GM21576 (cell line): ENCODE measurements at regions not wholly inside any gene's neighbourhood (a gene's known extent, or its start where the extent isn't known, plus 50 kb on each side); places are given as distances from the start of the nearest gene placed in this dataset.
"Not testable (repeated sequence)": the region's sequence is repeated elsewhere in the genome, so short reads cannot be mapped to it uniquely, and the experiment has no call there.

ENCODE experiments used
- ATAC-seq: cut with Tn5 transposase; IDR thresholded peaks from one replicate; pipeline ENCODE4 v1.9.1; 2021; ENCODE audit warnings: mild to moderate bottlenecking, moderate library complexity; ENCODE audit not compliant: unreplicated experiment

DNA sequence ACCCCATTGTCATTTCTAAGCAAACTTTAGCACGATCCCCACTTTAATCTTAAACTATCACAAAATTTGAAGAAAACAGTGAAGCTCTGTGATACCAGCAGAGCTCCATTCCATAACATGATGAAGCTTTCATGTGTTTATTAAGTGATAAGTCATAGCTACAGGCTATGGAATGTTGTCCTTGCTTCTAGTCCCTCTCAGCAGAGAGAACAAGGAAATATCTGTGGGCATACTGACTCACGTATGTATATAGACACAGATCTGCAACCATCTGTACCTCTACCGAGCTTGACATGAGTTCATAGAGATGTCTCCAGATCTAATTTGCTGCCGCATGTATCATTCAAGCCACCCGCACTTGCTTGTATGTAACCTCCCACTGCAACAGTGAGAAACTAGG lies 588.9 kb downstream of the ETS1 start:
- ATAC-seq: no peak

DNA sequence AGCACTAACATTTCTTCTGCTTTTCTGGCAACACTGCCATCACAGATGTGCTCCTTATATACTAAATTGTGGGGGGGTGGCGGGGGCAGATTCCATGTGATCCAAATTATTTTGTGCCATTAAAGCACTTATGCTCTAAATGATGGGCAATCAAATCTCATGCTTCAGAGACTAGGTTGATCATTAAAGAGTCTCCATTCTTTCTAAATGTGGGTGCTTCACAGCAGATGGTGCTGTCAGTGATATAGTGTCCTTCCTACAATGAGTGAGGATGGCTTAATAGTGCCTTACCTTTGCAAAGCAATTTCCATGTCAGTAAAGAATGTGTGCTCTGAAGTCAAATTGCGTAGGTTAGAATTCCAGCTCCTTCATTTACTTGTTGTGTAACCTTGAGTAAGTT lies 589.8 kb downstream of the ETS1 start:
- no peak for ATAC-seq

DNA sequence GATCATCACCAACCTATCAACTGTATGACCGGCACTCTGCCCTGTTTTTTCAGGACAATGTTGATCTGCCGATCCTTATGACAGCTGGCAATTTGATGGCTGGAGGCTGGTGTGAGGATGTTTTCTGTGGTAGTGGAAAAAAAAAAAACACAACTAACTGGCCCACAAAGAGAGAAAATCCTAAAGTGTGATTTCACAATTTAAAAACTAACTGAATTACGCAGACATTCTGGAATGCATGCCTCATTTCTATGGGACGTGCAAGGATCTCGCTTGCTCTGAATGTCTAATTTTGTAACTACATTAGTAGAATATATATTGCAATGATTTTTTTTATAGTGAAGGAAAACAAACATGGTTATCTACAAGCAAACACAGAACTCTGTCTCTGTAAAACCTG lies 590.5 kb downstream of the ETS1 start:
- ATAC-seq: no peak

DNA sequence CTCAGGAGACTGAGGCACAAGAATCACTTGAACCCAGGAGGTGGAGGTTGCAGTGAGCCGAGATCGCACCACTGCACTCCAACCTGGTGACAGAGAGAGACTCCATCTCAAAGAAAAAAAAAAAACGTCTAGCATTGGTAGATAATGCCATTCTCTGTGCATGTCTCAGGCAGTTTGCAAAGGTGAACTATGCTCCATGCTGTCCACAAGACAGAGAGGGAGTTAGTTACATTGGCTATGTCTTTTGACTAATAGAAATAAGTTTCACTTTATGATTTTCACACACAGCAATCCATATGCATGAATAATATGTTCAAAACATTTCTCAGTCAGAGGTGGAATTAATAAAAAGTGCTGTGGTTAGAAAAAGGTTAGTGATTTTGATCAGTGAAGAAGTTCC lies 591.4 kb downstream of the ETS1 start:
- ATAC-seq: no peak

DNA sequence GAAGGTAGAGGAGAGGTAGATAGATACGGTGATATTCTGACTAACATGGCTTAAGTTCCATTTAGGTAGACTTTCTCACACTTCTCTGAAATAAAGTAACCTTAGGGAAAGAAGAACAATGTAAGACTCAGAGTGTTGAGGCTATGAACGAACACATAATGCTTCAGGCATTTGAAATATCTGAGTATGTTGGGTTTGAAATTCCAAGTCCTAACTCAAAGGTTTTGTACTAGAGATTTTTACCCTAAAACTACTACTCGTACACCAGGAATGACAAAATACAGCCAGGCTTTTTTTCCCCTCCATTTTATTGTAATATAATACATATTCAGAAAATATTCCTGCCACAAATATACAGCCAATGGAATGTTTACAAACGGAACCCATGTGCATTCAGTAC lies 592.6 kb downstream of the ETS1 start:
- no peak for ATAC-seq

DNA sequence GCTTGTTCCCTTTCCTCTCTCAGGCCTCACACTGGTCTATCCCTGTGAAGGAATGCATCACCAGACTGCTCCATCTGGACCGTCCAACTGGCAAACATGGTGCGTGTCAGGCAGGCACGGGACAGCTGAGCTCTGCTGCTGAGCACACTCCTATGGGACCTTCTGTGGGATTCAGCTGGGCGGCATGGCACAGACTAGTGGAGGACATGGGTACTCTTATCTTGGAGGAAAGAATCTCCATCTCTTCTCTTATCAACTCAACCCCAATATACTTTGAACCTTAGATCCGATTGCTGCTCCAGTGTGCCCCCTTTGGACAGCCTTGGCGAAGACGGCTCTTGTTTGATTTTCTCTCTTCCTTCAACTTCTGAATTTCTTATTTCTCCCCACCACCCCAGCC lies 593.6 kb downstream of the ETS1 start:
- ATAC-seq: no peak

DNA sequence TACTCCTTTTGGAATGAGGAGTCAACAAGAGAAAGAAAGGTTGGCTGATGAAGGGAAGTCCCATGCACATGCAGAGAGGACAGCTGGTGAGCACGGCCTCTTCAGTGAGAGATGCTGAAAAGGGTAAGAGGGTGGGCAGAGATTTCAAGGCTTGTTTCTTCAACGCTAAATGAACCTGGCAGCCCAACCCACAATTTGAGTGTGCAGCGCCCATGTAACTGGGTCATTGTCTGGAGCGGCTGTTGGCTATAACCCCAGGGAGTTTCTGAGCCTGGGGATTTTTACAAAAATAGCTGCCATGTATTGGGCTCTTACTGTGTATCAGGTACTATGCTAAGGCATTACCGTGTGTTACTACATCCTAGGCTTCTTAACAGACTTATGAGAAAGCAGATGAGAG lies 594.1 kb downstream of the ETS1 start:
- ATAC-seq: no peak

DNA sequence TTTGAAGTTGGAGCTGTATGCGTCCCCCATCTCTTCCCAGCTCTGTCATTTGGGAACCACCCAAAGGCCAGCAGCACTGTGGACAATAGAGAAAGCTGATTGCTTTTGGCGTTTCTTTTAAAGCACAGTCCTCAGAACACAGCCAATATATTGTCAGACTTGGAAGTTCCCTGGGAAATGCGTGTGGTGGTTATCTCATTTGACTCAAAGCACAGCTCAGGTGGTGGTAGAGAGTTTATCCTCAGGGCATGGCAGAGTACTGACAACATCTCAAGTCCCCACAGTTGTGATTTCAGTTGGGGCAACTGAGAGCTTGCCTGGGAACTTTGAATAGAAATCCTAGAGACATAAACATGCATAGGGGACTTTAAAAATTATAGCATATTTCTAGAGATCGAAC lies 601.3 kb downstream of the ETS1 start:
- no peak for ATAC-seq

DNA sequence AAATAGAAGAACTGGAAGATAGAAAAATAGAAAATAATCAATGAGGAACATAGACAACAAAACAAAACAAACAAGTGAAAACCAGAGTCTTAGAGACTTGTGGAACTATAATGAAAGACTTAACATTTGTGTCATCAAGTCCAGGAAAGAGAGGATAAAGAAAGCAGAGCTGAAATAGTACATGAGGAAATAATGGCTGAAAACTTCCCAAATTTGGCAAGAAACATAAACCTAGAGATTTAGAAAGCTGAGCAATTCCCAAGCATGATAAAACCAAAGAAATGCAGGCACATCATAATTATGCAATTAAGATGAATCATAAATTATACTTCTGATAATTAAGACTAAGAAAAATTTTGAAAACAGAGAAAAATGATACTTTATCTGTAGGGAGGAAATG lies 614.5 kb downstream of the ETS1 start:
- no peak for ATAC-seq

DNA sequence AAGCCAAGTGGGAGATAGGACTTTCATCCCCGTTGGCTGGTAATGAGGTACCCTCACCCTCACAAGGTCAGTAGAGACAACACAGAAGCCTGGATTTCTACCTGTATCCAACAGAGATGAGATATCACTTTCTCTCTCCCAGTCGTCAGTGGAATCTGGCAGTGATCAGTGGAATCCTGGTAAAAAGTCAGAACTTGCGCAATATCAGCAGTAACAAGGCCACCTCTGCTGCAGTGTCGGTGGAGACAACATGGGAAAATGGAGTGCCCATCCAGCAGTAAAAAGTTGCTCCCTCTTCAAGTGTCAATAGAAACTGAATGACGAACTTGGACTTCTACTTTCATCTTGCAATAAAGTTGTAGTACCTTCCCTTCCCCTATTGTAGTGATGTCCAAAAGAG lies 615.9 kb downstream of the ETS1 start:
- ATAC-seq: no peak

DNA sequence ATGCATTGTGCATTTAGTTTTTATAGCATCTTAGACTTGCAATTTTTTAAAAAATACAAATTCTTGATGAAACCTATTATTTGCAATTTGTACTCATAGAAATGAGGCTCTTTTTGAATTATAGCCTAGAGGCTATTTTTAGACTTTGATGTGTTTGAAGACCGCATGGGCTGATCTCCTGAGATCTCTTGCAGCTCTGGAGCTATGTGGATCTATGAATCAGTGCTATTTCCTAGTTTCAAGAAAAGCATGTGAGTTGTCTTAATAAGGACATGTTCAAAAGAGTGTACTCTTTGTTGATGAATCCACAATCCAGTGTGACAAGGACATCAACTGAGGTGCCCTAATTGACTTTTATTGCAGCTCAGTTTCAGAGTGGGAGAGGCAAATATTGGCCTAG lies 620.5 kb downstream of the ETS1 start:
- ATAC-seq: no peak

DNA sequence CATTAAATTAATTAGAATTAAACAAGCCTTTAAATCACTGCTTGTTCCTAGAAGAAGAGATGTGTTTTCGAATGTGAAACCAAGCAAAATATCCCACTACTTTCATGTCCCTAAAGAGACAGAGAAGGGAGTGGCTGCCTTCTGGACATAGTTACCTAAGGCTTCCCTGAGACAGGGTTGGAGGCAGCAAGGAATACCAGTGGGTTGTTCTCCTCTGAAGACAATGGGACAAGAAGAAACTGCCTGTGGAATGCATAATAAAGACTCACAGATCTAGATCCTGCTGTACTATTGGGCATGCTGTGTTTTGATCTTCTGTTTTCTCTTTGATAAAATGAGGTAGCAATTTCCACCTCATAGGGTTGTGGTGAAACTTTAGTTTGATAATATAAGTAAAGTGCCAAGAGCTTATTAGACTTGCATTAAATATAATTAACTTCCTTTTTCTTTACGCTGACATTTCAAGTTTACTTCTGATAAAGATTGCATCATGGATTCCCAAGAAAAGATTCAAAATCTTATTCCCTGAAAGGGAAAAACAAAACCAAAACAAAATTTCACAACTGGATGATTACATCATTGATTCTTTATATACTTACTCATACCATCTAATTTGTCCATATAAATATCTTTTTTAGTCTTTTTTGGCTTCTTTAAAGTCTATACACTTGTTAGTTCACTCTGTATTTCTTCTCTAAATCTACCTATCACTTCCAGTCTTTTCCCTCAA lies 621.3 kb downstream of the ETS1 start:
- ATAC-seq: no peak

DNA sequence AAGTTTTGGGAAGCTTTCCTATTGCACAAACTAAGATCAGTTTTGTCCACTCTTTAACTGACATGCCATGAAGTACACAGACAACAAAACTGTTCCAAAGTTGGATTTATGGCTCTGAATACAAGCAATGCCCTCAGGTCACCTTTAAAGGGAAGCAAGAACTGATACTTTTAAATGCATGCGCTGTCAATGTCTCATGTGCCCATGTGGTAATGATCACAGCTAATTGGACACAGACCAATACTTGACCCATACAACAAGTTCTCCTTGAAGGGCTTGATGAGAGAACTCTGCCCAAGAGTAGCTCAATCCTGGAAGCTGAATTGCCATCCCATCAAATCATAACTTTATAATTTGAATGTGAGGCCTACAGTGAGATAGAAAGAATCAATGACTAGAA lies 624.9 kb downstream of the ETS1 start:
- ATAC-seq: no peak

DNA sequence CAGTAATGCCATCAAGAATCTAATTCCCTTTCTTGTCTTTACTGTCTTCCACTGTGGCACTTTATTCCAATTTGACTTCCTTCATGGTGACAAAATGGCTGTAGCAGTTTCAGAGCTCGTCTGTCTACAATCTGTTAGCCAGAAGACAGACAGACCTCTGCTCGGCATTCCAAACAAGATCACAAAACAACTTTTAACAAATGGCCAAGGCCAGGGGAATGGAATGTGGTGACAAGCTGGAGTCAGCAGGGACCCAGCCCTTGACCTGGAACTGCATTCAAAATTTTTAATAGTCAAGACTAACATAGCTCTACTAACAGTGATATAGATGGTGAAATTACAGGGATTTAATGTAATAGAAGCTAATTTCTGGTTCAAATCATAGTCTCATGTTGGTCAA lies 637.2 kb downstream of the ETS1 start:
- no peak for ATAC-seq

DNA sequence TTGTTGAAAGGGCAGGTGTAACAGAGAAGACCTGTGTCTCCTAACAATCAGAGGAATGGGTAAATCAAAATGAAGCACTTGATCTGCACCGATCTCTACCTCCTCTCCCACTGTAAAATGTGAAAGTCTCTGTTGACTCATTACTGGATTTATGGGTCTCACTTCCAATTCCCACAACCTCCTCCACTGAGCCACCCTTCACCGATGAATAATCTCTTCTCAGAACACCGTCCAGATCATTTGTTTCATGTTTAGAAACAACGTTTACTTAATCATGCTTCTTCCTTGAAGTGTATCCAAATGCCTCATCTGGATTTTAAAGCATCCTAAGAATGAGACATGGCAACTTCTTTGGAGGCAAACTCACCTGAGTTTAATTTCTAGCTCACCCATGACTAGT lies 643.6 kb downstream of the ETS1 start:
- no peak for ATAC-seq

DNA sequence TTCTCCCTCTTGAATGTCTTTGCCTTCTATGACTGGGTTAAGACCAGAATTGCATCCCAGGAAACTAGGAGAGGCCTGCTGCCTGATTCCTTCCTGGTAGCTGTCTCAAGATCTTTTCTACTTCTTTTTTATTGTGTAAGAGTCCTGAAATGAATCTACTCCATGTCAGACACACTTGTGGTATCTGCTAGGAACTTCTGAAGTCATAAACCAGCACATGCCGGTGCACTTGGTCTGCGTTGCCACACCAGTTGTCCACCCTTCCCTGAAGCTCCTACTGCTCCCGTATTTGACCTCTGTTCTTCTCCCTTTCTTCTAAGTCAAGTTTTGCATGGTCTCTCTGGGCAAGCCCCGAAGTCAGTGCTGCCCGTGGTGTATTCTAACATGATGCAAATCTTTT lies 644.2 kb downstream of the ETS1 start:
- no peak for ATAC-seq

DNA sequence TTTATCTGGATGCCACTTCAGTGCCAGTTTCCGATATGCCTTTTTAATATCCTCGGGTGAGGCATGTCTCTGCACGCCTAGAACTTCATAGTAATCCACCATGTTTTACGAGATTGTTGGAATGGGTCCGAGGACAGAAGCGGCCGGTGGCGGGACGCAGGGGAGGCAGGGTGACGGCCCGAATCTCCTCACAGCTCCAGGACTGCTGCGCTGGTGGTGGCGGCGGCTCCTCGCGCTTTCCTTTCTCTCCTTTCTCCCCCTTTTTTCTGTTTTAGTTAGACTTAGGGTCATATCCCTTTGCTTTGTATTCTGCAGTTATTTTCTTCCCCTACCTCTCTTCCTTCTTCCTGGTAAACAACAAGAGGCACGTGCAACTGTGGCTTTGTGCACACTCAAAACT lies 645.8 kb downstream of the ETS1 start:
- ATAC-seq: not testable (repeated sequence)

DNA sequence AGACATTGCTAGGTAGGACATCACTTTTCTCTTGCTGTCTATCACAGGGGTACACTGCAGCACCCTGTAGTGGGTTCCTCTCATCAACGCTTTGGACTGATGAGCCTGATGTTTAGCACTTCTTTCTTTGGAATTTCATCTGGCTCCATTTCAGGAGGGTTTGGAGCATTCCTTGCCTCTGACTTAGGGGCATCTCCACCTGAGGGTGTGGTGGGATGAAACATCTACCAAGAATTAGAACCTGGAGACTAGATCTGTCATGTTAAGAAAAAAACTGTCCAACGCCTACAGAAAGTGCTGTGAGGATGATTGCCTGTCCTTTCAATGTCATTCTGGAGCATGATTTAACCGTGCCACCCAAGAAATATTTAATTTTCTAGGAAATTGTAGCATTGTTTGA lies 648.4 kb downstream of the ETS1 start:
- ATAC-seq: no peak

DNA sequence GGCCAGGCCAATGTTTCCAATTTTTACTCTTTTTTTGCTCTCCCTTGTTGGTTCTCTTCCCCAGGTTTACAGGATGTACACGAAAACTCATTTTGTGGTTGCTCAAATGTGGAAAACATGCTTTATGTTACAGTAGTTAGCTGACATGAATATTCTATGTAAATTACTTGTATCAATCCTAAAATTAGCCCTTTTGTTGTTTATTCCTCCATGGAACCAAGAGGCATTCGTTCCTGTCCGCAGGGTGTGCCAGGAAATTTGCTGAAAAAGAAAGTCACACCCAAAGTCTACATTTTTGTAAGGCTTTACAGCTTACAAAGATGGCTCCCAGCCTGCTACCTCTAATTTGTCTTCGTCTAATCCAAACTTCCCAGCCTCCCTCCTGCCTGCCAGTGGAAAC lies 652.3 kb downstream of the ETS1 start:
- ATAC-seq: no peak

DNA sequence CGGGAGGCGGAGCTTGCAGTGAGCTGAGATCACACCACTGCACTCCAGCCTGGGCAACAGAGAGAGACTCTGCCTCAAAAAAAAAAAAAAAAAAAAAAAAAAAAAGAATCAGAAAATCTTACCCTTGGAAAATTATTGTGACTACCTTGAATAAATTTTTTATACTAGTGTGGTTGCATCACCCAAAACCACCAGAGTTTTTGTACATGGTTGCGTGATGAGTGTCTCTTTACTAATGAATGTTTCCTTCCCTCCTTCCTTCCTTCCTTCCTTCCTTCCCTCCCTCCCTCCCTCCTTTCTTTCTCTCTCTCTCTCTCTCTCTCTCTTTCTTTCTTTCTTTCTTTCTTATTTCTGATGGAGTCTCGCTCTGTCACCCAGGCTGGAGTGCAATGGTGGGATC lies 653.4 kb downstream of the ETS1 start:
- not testable (repeated sequence) for ATAC-seq

DNA sequence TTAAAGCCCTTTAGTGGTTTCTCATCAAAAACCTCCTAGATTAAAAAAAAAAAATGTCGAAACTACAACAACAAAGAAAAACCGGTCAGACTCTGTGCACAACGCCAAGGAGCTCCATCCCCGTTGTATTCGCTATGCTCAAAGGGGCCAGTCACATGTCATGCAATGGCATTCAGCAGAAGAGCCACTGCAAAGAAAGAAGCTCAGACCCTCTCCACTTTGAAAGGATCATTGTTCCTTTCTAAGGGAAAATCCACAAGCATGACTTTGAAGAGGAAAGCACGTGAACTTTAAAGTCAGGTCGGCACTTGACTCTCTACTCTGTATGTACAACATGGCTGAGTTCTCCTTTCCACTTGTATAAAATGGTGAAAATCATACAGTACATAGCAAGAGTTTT lies 655.6 kb downstream of the ETS1 start:
- no peak for ATAC-seq

DNA sequence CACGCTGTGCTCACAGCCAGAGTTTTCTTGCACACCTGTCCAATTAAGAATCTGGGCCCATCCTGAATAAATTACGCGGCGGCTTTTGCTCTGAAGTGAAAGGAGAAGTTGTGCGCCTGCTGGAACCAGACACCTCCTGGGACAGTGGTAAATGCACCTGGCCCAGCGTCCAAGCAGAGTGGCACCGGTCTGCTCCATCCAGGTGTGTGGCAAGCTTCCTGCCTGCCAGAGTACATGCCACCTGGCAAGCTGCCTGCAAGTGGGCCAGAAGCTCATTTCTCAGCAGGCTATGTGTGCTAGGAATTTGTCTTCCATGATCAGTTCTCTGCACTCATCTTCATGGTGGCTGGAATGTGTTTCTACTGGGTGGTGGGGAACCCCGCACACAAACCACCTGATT lies 660.6 kb downstream of the ETS1 start:
- no peak for ATAC-seq

DNA sequence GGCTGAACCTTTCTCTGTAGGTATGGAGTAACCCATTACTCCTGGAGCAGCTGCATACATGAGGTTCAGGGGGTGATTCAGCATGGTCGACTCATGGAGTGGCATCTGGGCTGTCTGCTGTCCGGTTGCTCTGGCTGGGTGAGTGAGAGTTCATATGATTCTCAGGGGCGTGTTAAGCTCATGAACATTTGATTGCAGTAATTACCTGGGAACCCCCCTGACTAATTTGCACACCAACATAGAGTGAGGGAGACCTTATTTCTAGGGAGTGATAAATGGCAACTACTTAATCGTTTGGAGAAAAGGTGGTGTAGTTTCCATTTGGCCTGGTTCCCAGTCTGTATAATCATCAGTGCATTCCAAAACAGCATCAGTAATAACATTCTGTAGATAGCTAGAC lies 661.9 kb downstream of the ETS1 start:
- no peak for ATAC-seq
